HFFc6 (cell line): ENCODE measurements at regions not wholly inside any gene's neighbourhood (a gene's known extent, or its start where the extent isn't known, plus 50 kb on each side); places are given as distances from the start of the nearest gene placed in this dataset.

Experiments
- DNase-seq: peaks from one replicate; pipeline ENCODE4 v3.0.0-alpha.2; 2018
- H3K27ac Mint-ChIP-seq: 2 replicates; pipeline ENCODE4 v1.8.0; 2020; ENCODE audit warnings: mild to moderate bottlenecking, mixed read lengths
- H3K27me3 Mint-ChIP-seq: 2 replicates; pipeline ENCODE4 v1.8.0; 2021; ENCODE audit warnings: mild to moderate bottlenecking, moderate library complexity, mixed read lengths; ENCODE audit not compliant: insufficient read depth
- H3K36me3 Mint-ChIP-seq: 2 replicates; pipeline ENCODE4 v1.8.0; 2021; ENCODE audit warnings: low read depth, mixed read lengths
- H3K4me1 Mint-ChIP-seq: 2 replicates; pipeline ENCODE4 v1.8.0; 2020; ENCODE audit warnings: low read depth, mixed read lengths
- H3K4me3 Mint-ChIP-seq: 2 replicates; pipeline ENCODE4 v1.8.0; 2020; ENCODE audit warnings: mild to moderate bottlenecking, moderate library complexity, mixed read lengths
- H3K9me3 Mint-ChIP-seq: 2 replicates; pipeline ENCODE4 v1.8.0; 2020; ENCODE audit warnings: mild to moderate bottlenecking, mixed read lengths
- TF ChIP-seq, protein P1 (sequence below): fragments of 200-600 bp; sonication (generic); IDR thresholded peaks from 2 replicates; pipeline ENCODE4 v1.5.0; 2021; ENCODE audit warnings: antibody characterized with exemption, mild to moderate bottlenecking

DNA sequence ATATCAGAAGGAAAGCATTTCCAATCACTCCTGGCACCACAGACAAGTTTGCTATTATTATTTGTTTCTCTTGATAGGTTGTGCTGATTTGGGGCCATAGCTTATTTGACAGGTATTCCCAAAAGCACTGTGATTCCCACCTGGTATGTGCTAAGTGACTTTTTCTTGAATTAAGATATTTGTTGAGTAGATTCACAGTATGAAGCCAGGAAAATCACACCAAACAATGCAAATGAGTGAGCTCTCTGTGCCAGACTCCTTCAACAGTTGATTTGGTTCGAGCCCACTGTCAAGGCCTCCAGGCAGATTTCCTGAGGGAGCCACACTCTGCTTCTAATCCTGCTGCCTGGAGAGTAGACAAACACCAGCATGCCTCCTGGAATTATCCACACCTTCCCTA is 253.0 kb upstream of the POU2AF2 start:
- H3K4me3 Mint-ChIP-seq, result no peak overlapping the region
- TF ChIP-seq, protein P1, sequence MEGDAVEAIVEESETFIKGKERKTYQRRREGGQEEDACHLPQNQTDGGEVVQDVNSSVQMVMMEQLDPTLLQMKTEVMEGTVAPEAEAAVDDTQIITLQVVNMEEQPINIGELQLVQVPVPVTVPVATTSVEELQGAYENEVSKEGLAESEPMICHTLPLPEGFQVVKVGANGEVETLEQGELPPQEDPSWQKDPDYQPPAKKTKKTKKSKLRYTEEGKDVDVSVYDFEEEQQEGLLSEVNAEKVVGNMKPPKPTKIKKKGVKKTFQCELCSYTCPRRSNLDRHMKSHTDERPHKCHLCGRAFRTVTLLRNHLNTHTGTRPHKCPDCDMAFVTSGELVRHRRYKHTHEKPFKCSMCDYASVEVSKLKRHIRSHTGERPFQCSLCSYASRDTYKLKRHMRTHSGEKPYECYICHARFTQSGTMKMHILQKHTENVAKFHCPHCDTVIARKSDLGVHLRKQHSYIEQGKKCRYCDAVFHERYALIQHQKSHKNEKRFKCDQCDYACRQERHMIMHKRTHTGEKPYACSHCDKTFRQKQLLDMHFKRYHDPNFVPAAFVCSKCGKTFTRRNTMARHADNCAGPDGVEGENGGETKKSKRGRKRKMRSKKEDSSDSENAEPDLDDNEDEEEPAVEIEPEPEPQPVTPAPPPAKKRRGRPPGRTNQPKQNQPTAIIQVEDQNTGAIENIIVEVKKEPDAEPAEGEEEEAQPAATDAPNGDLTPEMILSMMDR, result no peak
- H3K4me1 Mint-ChIP-seq, result no peaks in the 10 kb centered on the region
- peaks cover 5% of the 10 kb centered on the region; the same call in 1 of the 2 replicates for H3K27me3 Mint-ChIP-seq
- H3K27ac Mint-ChIP-seq, result no peak overlapping the region
- H3K36me3 Mint-ChIP-seq, result no peaks in the 10 kb centered on the region
- H3K9me3 Mint-ChIP-seq, result no peaks in the 10 kb centered on the region
- no peak for DNase-seq

DNA sequence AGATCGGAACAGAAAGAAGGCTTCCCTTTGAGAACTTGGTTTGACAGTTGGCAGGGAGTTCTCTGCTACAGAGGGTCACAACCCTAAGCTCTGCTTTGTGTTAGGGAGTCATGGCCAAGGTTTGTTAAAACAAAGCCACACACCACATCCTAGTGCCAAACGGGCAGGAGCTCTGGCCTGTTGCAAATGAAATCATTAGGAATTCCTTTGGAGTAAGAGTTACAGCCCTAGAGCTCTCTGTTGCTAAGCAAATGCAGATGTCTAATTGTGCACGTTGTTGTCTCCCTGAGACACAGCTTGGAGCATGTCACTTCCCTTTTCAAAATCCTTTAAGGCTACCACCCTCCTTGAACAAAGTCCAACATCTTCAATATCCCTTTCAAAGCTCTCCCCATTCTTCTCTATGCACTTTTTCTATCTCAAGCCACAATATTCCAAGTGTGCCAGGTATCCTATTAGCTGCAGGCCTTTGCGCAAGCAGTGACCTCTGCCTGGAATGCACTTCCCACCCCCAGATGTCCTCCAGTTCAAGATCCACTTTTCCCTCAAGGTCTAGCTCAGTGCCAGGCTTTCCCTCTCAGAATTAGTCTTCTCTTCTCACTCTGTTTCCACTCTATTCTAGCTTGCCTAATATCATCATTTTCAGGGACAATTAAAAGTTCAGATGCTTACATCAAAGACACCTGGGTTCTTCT is 253.7 kb upstream of the POU2AF2 start:
- H3K4me1 Mint-ChIP-seq, result no peaks in the 10 kb centered on the region
- H3K4me3 Mint-ChIP-seq, result no peak overlapping the region
- DNase-seq, result no peak
- H3K9me3 Mint-ChIP-seq, result no peaks in the 10 kb centered on the region
- no peaks in the 10 kb centered on the region for H3K36me3 Mint-ChIP-seq
- TF ChIP-seq, protein P1, result no peak
- peaks cover 4% of the 10 kb centered on the region; the same call in 1 of the 2 replicates for H3K27me3 Mint-ChIP-seq
- H3K27ac Mint-ChIP-seq, result no peak overlapping the region

DNA sequence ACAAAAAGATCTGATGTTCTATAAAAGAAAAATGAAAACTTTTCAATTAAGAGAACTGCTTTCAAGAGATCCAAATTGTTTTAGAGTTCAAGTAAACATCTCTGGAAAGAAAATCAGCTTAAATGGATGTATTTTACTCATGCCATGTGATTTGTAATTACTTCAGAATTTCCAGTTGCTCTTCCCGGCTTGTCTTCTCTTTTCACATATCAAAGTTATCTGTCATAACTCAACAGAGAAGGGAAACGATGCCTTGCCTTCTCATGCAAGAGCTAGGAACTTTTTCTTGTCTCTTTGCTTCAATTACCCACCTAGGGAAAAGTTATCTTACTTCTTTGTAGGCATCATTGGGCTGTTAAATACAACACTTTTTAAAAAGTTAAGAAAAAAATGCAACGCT is 255.2 kb upstream of the POU2AF2 start:
- no peak overlapping the region for H3K27ac Mint-ChIP-seq
- no peaks in the 10 kb centered on the region for H3K9me3 Mint-ChIP-seq
- H3K4me3 Mint-ChIP-seq, result no peak overlapping the region
- no peaks in the 10 kb centered on the region; the same call in 1 of the 2 replicates for H3K27me3 Mint-ChIP-seq
- no peaks in the 10 kb centered on the region for H3K4me1 Mint-ChIP-seq
- TF ChIP-seq, protein P1, result no peak
- no peaks in the 10 kb centered on the region for H3K36me3 Mint-ChIP-seq
- no peak for DNase-seq

DNA sequence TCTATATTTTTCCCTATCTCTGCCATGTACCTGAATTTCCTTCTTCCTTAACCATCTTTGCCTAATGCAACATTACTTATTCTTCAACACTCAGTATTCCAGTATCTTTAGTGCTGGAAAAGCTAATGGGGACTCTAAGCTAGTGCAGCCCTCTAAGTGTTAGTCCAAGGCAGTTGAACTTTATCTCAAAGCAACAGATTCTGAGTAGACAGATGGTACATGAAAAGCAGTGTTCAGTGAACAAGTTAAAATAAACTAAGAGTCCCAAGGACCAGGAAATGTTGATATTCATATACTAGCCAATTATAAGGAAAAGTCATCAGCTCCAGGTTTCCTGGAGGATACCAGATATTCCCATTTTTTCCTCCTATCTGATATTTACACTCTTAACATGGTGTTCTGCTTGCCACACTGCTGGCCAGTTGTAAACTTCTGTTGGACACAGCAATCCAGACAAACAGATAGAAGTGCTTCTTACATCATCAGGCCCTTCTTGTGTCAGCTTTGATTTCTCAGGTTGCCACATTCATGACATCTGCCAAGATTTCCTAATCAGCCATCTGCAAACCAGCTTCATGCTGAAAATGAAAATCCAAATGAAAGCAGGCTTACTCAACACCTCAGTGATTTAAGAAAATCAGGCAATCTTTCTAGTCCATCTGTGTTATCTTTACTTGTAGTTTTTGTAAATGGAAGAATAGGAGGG is 255.9 kb upstream of the POU2AF2 start:
- TF ChIP-seq, protein P1, result no peak
- Mint-ChIP-seq H3K4me3 (no peak overlapping the region), H3K36me3 (no peaks in the 10 kb centered on the region), H3K4me1 (no peaks in the 10 kb centered on the region), H3K27ac (no peak overlapping the region), H3K9me3 (no peaks in the 10 kb centered on the region), H3K27me3 (no peaks in the 10 kb centered on the region; the same call in 1 of the 2 replicates)
- DNase-seq, result no peak

DNA sequence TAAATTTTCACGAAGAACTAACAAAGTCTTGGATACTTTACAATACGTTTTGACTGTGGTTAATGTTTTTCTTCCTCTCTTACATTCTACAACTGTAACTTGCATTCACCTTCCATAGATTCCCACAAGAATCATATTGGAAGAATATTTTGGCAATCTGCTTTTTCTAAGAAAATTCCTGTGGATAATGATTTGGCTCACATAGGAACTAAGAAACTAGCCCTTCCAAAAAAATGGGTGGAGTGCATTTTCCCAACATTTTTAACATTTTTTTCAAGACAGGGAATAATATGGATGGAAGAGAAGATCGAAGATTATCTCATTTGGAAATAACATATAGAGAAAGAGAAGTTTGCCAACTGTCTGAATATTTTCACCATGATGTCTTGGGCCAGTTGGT is 256.9 kb upstream of the POU2AF2 start:
- no peak for DNase-seq
- H3K4me3 Mint-ChIP-seq, result no peak overlapping the region
- peaks cover 7% of the 10 kb centered on the region; the same call in 1 of the 2 replicates for H3K4me1 Mint-ChIP-seq
- TF ChIP-seq, protein P1, result no peak
- H3K27ac Mint-ChIP-seq, result no peak overlapping the region
- no peaks in the 10 kb centered on the region; the same call in 1 of the 2 replicates for H3K27me3 Mint-ChIP-seq
- H3K36me3 Mint-ChIP-seq, result no peaks in the 10 kb centered on the region
- no peaks in the 10 kb centered on the region for H3K9me3 Mint-ChIP-seq
